ENCODE measurements at regions not wholly inside any gene's neighbourhood (a gene's known extent, or its start where the extent isn't known, plus 50 kb on each side); places are given as distances from the start of the nearest gene placed in this dataset.

- H2BK20ac ChIP-seq (ENCODE audit: low read depth, low read length) = no peak overlapping the region
- no peaks in the 10 kb centered on the region for H3K79me1 ChIP-seq (ENCODE audit: low read depth in 1 of 2, low read length in 2 of 2)
- intact Hi-C loops (cut with micrococcal nuclease) (no loop called here), in situ Hi-C loops (cut with MboI; ENCODE audit: low sequenced_read_pairs) (no loop called here), dilution Hi-C loops (cut with HindIII; ENCODE audit: low sequenced_read_pairs, unreplicated experiment) (no loop called here)
- no peak overlapping the region for H3K4me3 ChIP-seq (ENCODE audit: insufficient read depth, low read depth, low read length)
- H4K91ac ChIP-seq (ENCODE audit: insufficient read depth, low read depth, low read length) = no peak overlapping the region
- DNase-seq (no peak), ATAC-seq (ENCODE audit: low read depth) (no peak)
- H3K4me2 ChIP-seq (ENCODE audit: low read depth, low read length) = no peak overlapping the region
- no peaks in the 10 kb centered on the region for H3K27me3 ChIP-seq (ENCODE audit: control insufficient read depth, insufficient read depth, low read length)
- H4K5ac ChIP-seq (ENCODE audit: low read depth, low read length) = no peak overlapping the region
- H3K4ac ChIP-seq (ENCODE audit: low read depth, low read length) = no peak overlapping the region
- BruUV-seq (replicated peaks) = no TSS peak
- ChIA-PET CTCF (interaction anchor here (1.0 kb wide), 1 partner anchor 18 kb away, joined by 3 read pairs; no protein-coding TSS in a partner anchor), POLR2A (ENCODE audit: unreplicated experiment) (no interaction called here)
- H2AK9ac ChIP-seq (replicated peaks; ENCODE audit: low read depth, low read length, poor library complexity) = no peak overlapping the region
- no peaks in the 10 kb centered on the region for H3K36me3 ChIP-seq (ENCODE audit: control insufficient read depth, insufficient read depth, low read length)
- H2BK5ac ChIP-seq (ENCODE audit: low read depth, low read length, poor library complexity, severe bottlenecking) = no peak overlapping the region
- H2BK15ac ChIP-seq (ENCODE audit: low read depth, low read length) = no peak overlapping the region
- H3K9me3 ChIP-seq (ENCODE audit: control insufficient read depth, insufficient read depth, low read length) = peaks cover 19% of the 10 kb centered on the region
- no peaks in the 10 kb centered on the region for H4K20me1 ChIP-seq (ENCODE audit: insufficient read depth, low read length)
- H2AK5ac ChIP-seq (ENCODE audit: low read depth, low read length) = no peak overlapping the region
- no peaks in the 10 kb centered on the region for H3K9me1 ChIP-seq (ENCODE audit: insufficient read depth, low read length)
- no peak overlapping the region for H3K23ac ChIP-seq (ENCODE audit: low read depth, low read length)
- H3K4me1 ChIP-seq (ENCODE audit: control insufficient read depth, insufficient read depth, low read length) = no peaks in the 10 kb centered on the region
- no peak overlapping the region for H4K8ac ChIP-seq (ENCODE audit: low read depth in 2 of 2, low read length in 2 of 2)
- no peak overlapping the region for H3K14ac ChIP-seq (replicated peaks; ENCODE audit: low read depth, low read length)
- no peak overlapping the region for H2BK120ac ChIP-seq (ENCODE audit: low read depth, low read length)
- H3K18ac ChIP-seq (ENCODE audit: low read depth, low read length) = no peak overlapping the region
- no peak overlapping the region for H2AFZ ChIP-seq (replicated peaks; ENCODE audit: low read length, poor library complexity)
- TF ChIP-seq ELK1 (IDR thresholded peaks at IDR 0.05; ENCODE audit: borderline replicate concordance, low read depth, low read length) (no peak), CEBPB (IDR thresholded peaks at IDR 0.05; ENCODE audit: low read depth, low read length) (no peak), MAZ (IDR thresholded peaks at IDR 0.05; ENCODE audit: borderline replicate concordance, low read depth, low read length) (no peak), FOS (IDR thresholded peaks at IDR 0.05; ENCODE audit: low read depth, low read length) (no peak), RCOR1 (IDR thresholded peaks at IDR 0.05; ENCODE audit: insufficient replicate concordance, low read length) (no peak), CHD1 (IDR thresholded peaks at IDR 0.05; ENCODE audit: low read depth, low read length) (no peak), SMC3 (IDR thresholded peaks at IDR 0.05; ENCODE audit: low read depth, low read length) (no peak), NFE2L2 (IDR thresholded peaks at IDR 0.05; ENCODE audit: low read depth, low read length) (no peak), POLR2A (IDR thresholded peaks at IDR 0.05; ENCODE audit: low read depth, low read length) (no peak), MAFK (IDR thresholded peaks at IDR 0.05; ENCODE audit: low read depth, low read length) (no peak), RFX5 (IDR thresholded peaks at IDR 0.05; ENCODE audit: low read depth, low read length) (no peak), RAD21 (IDR thresholded peaks at IDR 0.05; ENCODE audit: low read length) (no peak), CTCF (conservative IDR thresholded peaks at IDR 0.05; ENCODE audit: low read depth, low read length) (no peak)
- H3K56ac ChIP-seq (ENCODE audit: extremely low read depth, insufficient read depth, low read length) = no peak overlapping the region
- no peak overlapping the region for H3K27ac ChIP-seq (ENCODE audit: insufficient read depth, low read length)
- no peak overlapping the region for H3K9ac ChIP-seq (ENCODE audit: low read depth, low read length)
Observed at GRCh38 chr10:85528318-85528652, 838.3 kb downstream of the GRID1 start.
